Esophagus squamous epithelium (tissue), 4 donors: ENCODE measurements at regions not wholly inside any gene's neighbourhood (a gene's known extent, or its start where the extent isn't known, plus 50 kb on each side); places are given as distances from the start of the nearest gene placed in this dataset.

Source experiments
- CTCF ChIP-seq, 6 experiments: fragments of 450-650 bp in 4 of 6; fragments of 200-600 bp in 2 of 6; sonication (generic) in 2 of 6; IDR thresholded peaks; one replicate each; pipeline ENCODE4 v1.5.1; 2016 to 2019; ENCODE audit warnings: antibody characterized with exemption in 6 of 6, mild to moderate bottlenecking in 4 of 6, moderate library complexity in 4 of 6
- POLR2A ChIP-seq, 4 donors: fragments of 450-650 bp; IDR thresholded peaks; one replicate each; pipeline ENCODE4 v1.6.1; 2017; ENCODE audit warnings: antibody characterized with exemption in 4 of 4, mild to moderate bottlenecking in 4 of 4, moderate library complexity in 3 of 4

GRCh38 chr9:110068212-110068611, 139.7 kb downstream of the C9orf152 start:
- TF ChIP-seq CTCF (IDR thresholded peaks at IDR 0.05): no peak
- no peak for TF ChIP-seq POLR2A (IDR thresholded peaks at IDR 0.05)
